ENCODE measurements at regions not wholly inside any gene's neighbourhood (a gene's known extent, or its start where the extent isn't known, plus 50 kb on each side); places are given as distances from the start of the nearest gene placed in this dataset.

DNA sequence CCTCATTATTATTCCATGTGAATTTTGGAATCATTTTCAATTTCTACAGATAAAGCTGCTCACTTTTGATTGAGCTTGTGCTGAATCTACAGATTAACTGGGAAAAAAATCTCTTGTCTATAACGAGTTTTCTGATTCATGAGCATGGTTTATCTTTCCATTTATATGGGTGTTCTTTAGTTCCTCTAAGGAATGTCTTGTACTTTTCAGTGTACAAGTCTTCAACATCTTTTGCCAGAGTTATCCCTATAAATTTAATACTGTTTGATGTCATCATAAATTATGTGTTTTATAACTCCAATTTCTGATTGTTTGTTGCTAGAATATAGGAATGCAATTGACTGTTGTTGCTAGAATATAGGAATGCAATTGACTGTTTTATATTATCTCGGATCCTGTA lies 533.8 kb downstream of the OLFM4 start:
- TF ChIP-seq, protein P1, sequence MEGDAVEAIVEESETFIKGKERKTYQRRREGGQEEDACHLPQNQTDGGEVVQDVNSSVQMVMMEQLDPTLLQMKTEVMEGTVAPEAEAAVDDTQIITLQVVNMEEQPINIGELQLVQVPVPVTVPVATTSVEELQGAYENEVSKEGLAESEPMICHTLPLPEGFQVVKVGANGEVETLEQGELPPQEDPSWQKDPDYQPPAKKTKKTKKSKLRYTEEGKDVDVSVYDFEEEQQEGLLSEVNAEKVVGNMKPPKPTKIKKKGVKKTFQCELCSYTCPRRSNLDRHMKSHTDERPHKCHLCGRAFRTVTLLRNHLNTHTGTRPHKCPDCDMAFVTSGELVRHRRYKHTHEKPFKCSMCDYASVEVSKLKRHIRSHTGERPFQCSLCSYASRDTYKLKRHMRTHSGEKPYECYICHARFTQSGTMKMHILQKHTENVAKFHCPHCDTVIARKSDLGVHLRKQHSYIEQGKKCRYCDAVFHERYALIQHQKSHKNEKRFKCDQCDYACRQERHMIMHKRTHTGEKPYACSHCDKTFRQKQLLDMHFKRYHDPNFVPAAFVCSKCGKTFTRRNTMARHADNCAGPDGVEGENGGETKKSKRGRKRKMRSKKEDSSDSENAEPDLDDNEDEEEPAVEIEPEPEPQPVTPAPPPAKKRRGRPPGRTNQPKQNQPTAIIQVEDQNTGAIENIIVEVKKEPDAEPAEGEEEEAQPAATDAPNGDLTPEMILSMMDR (IDR thresholded peaks at IDR 0.05): no peak
- TF ChIP-seq POLR2A (IDR thresholded peaks at IDR 0.05) (no peak), POLR2AphosphoS5 (IDR thresholded peaks at IDR 0.05) (no peak), EP300 (IDR thresholded peaks at IDR 0.05) (no peak)
